ENCODE measurements at regions not wholly inside any gene's neighbourhood (a gene's known extent, or its start where the extent isn't known, plus 50 kb on each side); places are given as distances from the start of the nearest gene placed in this dataset.

- TF ChIP-seq ATOH8 (CRISPR knock-in tag; IDR thresholded peaks at IDR 0.05; ENCODE audit: low read depth) (no peak), HOXB5 (CRISPR knock-in tag; IDR thresholded peaks at IDR 0.05) (no peak)
These were observed 609.2 kb downstream of the KCNT2 start (continued) for GRCh38 chr1:195999022-195999421.

- no peak for ATAC-seq
These were observed 626.6 kb downstream of the KCNT2 start for GRCh38 chr1:195981448-195982139.

GRCh38 chr1:195979646-195980045, 628.6 kb downstream of the KCNT2 start:
- DNase-seq (ENCODE audit: low read depth in 1 of 2, low spot score in 1 of 2) (no peak), FAIRE-seq (no peak), ATAC-seq (no peak)
- ChIA-PET POLR2A (no interaction called here), CTCF (no interaction called here)
- 29% methylated on average over 1 of the region's 1 CpG for WGBS (ENCODE audit: missing lambda C conversion rate)
- H3K9me3 ChIP-seq, result no peaks in the 10 kb centered on the region
- no peak overlapping the region for H3K27ac ChIP-seq
- no peak overlapping the region for H3K4me3 ChIP-seq
- no peak overlapping the region for H3K4me2 ChIP-seq
- no peaks in the 10 kb centered on the region for H3K4me1 ChIP-seq
- TF ChIP-seq CTCF (IDR thresholded peaks at IDR 0.05) (no peak), KDM1A (IDR thresholded peaks at IDR 0.05; ENCODE audit: low read depth) (no peak), PHF8 (IDR thresholded peaks at IDR 0.05; ENCODE audit: borderline replicate concordance, low read depth) (no peak), SREBF2 (IDR thresholded peaks at IDR 0.05) (no peak), NFE2L2 (conservative IDR thresholded peaks at IDR 0.05; ENCODE audit: low read length) (no peak), EP300 (IDR thresholded peaks at IDR 0.05) (no peak), FOSB (CRISPR knock-in tag; IDR thresholded peaks at IDR 0.05) (no peak), CHD4 (IDR thresholded peaks at IDR 0.05; ENCODE audit: borderline replicate concordance) (no peak), RCOR1 (IDR thresholded peaks at IDR 0.05; ENCODE audit: low read depth, low read length) (no peak), EHF (CRISPR knock-in tag; IDR thresholded peaks at IDR 0.05) (no peak), REST (IDR thresholded peaks at IDR 0.05) (no peak), MYC (IDR thresholded peaks at IDR 0.05; ENCODE audit: borderline replicate concordance, low read length) (no peak), ELK1 (IDR thresholded peaks at IDR 0.05; ENCODE audit: low read depth, low read length) (no peak)

More at GRCh38 chr1:195981448-195982139, 626.6 kb downstream of the KCNT2 start:
- DNase-seq (ENCODE audit: low read depth in 1 of 2, low spot score in 1 of 2) (peak in 1 of 2 experiments; percentile 13), FAIRE-seq (no peak)
- Histone ChIP-seq H3K4me2 (no peak overlapping the region), H3K4me1 (no peaks in the 10 kb centered on the region), H3K27ac (no peak overlapping the region), H3K4me3 (no peak overlapping the region), H3K9me3 (no peaks in the 10 kb centered on the region)
- POLR2A ChIA-PET, result no interaction called here
- no peak for TF ChIP-seq HOXB13 (CRISPR knock-in tag; IDR thresholded peaks at IDR 0.05; ENCODE audit: low read depth)
- TF ChIP-seq HDAC2 (IDR thresholded peaks at IDR 0.05), result no peak
- TF ChIP-seq SREBF2 (IDR thresholded peaks at IDR 0.05), result no peak
- no peak for TF ChIP-seq EHMT2 (IDR thresholded peaks at IDR 0.05; ENCODE audit: low read depth)
- TF ChIP-seq PBX3 (IDR thresholded peaks at IDR 0.05), result no peak
- TF ChIP-seq FOXS1 (CRISPR knock-in tag; IDR thresholded peaks at IDR 0.05), result no peak
- no peak for TF ChIP-seq BCL3 (IDR thresholded peaks at IDR 0.05)
- TF ChIP-seq MAZ (IDR thresholded peaks at IDR 0.05; ENCODE audit: borderline replicate concordance, low read depth, low read length), result no peak
- no peak for TF ChIP-seq JUN (IDR thresholded peaks at IDR 0.05)
- no peak for TF ChIP-seq TFCP2L1 (CRISPR knock-in tag; IDR thresholded peaks at IDR 0.05)
- no peak for TF ChIP-seq NFE2L2 (conservative IDR thresholded peaks at IDR 0.05; ENCODE audit: low read length)
- TF ChIP-seq RAD21 (conservative IDR thresholded peaks at IDR 0.05 in 1 of 2, IDR thresholded peaks at IDR 0.05 in 1 of 2), result no peak
- no peak for TF ChIP-seq SMC3 (IDR thresholded peaks at IDR 0.05)
- no peak for TF ChIP-seq KDM5A (IDR thresholded peaks at IDR 0.05)
- TF ChIP-seq ZSCAN20 (CRISPR knock-in tag; IDR thresholded peaks at IDR 0.05), result no peak
- TF ChIP-seq ZC3H11A (IDR thresholded peaks at IDR 0.05), result no peak
- CTCF ChIA-PET, result no interaction called here
- WGBS (ENCODE audit: missing lambda C conversion rate), result 21% methylated on average over 3 of the region's 3 CpGs

All from A549 (cell line).